Bone marrow (tissue), 2 donors: ENCODE measurements at regions not wholly inside any gene's neighbourhood (a gene's known extent, or its start where the extent isn't known, plus 50 kb on each side); places are given as distances from the start of the nearest gene placed in this dataset.
"Not testable (repeated sequence)": the region's sequence is repeated elsewhere in the genome, so short reads cannot be mapped to it uniquely, and the experiment has no call there.

Source experiments
- DNase-seq, 2 donors: peaks; one replicate each; lab custom pipeline; 2025; lab: John Stamatoyannopoulos, UW

DNA sequence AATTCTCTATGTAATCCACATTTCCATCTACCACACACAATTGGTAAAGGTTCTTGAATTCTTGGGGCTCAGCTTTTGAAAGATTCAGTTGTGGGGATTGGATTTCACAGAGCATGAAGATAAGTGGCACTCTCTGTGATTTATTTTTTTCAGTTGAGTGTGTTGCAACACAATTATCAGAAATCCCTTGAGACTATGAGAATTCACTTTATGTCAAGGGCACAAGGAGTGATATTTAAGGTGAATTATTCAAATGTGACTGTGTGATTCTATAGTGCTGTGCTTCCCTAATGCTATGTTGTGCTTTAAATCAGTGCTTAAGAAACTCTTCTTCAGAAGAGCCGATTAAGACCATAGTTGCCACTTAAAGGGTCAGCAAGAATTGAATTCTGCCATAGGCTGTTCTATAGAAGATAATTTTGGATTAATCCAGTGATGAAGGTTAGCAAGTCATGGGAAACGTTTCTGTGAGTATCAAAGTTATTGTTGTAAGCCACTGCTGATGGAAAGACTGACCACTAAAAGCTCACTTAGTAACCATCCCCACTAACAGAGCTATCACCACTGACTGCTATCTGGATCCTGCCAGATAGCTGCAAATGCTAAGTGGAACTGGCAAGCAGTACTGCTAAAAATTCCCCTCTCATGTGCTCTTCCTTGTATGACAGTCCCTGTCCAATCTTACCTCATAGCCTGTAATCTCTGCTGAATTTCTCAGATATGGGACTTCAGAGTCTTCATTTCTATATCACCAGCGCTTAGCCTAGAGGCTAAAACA is 134.0 kb upstream of the SEMA3D start:
- DNase-seq = no peak

DNA sequence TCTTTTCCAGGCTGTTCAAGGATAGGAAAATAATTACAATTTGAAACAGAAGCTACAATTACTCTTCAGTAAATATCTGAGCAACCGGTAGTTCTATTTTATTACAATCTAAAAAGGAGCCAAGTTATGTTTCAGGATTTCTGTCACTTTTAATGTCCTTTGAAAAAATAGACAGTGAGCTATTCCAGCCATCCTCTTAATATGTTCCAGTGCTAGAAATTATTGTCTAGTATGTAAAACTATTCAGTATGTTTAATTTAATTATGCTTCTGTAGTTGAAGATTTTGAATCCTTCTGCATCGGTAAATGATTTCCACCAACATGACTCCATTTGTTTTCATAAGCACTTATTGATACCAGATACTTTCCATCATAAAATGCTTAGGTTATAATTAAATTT is 129.6 kb upstream of the SEMA3D start:
- DNase-seq = no peak

DNA sequence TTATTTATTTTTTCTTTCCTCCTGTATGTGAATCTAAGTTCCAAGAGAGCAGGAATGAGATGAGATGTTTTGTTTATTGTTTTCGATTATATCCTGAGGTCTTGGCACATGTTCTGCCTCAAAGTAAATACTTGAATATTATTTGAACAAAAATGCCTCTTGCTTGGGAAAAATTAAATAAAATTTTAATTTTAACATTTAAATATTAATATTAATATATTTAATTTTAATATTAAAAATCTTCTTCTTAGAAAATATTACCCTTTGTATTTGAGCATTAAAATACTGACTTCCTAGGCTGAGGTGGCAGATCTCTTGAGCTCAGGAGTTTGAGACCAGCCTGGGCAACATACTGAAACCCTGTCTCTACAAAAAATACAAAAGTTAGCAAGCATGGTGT is 123.4 kb upstream of the SEMA3D start:
- no peak for DNase-seq

- no peak for DNase-seq
Observed at GRCh38 chr7:85306115-85306514, 119.3 kb upstream of the SEMA3D start.

DNA sequence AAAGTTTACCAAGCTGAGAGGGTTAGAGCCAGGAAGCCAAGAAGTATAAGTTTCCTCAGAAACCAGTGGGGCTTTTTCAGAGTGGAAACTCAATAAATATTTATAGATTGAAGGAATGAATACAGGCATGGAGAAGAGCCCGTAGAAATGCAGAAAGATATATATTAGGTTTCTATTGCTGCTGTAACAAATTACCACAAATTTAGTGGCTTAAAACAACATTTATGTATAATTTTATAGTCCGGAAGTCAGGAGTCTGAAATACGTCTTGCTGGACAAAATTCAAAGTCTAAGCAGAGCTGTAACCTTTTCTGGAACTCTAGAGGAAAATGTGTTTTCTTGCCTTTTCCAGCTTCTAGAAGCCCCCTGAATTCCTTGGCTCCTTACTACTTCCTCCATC is 107.3 kb upstream of the SEMA3D start:
- no peak for DNase-seq

- DNase-seq = no peak
Observed at GRCh38 chr7:85292908-85293576, 106.2 kb upstream of the SEMA3D start.

- no peak for DNase-seq
Observed at GRCh38 chr7:85290269-85290668, 103.4 kb upstream of the SEMA3D start.

DNA sequence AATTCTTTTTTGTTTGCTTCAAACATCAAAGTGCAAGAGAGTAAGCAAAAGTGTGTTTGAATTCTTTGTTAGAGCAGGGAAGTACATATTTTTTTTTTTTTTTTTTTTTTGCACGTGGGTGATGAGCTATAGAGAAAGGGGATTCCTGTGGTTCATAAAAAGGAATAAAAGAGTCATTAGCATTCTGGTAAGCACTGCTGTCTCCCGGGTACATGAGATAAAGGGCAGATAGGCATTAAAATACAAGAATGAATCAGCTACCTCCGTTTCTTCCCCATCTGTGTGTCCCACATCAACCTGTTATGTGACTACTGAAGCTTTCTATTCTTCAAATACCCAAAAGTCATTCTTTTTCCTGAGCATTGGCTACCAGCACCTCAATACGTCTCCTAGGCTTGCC is 102.4 kb upstream of the SEMA3D start:
- DNase-seq = no peak

GRCh38 chr7:85287106-85287825 is 100.4 kb upstream of the SEMA3D start:
- no peak for DNase-seq

- no peak for DNase-seq
Observed at GRCh38 chr7:85286446-85286845, 99.6 kb upstream of the SEMA3D start.

- DNase-seq = no peak
Observed at GRCh38 chr7:85285527-85285926, 98.7 kb upstream of the SEMA3D start.

- no peak for DNase-seq
Observed at GRCh38 chr7:85275204-85275603, 88.3 kb upstream of the SEMA3D start.

DNA sequence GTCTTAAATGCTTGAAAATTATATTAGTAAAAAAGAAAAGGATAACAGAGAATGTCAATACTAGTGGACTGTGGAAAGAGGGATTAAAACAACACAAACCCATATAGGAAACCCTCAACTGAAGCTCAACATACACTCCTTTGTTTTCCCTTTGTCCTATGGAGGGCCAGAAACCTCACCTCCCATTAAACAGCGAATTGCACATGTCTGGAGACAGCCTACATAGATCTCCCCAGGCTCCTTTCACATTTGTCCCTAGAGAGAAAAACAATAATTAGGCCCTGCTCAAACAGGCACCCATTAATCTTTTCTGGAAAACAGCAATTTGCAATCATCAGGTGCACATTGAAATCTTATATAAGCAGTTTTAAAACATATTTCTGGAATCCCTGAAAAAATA is 87.6 kb upstream of the SEMA3D start:
- no peak for DNase-seq

- no peak for DNase-seq
Observed at GRCh38 chr7:85262891-85263290, 76.0 kb upstream of the SEMA3D start.

GRCh38 chr7:85261336-85261735 is 74.5 kb upstream of the SEMA3D start:
- no peak for DNase-seq

GRCh38 chr7:85249787-85250186 is 62.9 kb upstream of the SEMA3D start:
- not testable (repeated sequence) for DNase-seq

- DNase-seq = no peak
Observed at GRCh38 chr7:85239109-85239508, 52.3 kb upstream of the SEMA3D start.

DNA sequence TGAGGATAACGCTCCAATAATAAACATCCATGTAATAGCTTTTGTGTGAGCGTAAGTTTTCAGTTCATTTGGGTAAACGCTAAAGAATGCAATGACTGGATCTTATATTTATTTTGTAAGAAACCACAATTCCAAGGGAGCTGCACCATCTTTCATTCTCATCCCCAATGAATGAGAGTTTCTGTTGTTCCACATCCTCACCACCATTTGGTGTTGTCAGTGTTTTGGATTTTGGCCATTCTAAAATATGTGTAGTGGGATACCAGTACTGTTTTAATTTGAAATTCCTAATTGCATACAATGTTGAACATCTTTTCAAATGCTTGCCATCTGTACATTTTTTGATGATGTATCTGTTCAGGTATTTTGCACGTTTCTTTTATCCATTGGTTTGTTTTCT is 50.9 kb upstream of the SEMA3D start:
- DNase-seq = no peak
